Activated naive CD8-positive, alpha-beta T cell treated with anti-CD3 and anti-CD28 coated beads for 36 hours (primary cell): ENCODE measurements at regions not wholly inside any gene's neighbourhood (a gene's known extent, or its start where the extent isn't known, plus 50 kb on each side); places are given as distances from the start of the nearest gene placed in this dataset.
A peak's percentile ranks its signal among the peaks of the same experiment; 100 is the strongest.

Source experiments
- DNase-seq: peaks from one replicate; pipeline ENCODE4 v3.0.0; 2021
- H3K27ac Mint-ChIP-seq: one replicate; pipeline ENCODE4 v1.8.0; 2022; ENCODE audit warnings: mild to moderate bottlenecking, moderate library complexity, mixed read lengths
- H3K27me3 Mint-ChIP-seq: one replicate; pipeline ENCODE4 v1.8.0; 2022; ENCODE audit warnings: mild to moderate bottlenecking, mixed read lengths
- H3K36me3 Mint-ChIP-seq: one replicate; pipeline ENCODE4 v1.8.0; 2021; ENCODE audit warnings: mild to moderate bottlenecking, mixed read lengths
- H3K4me1 Mint-ChIP-seq: one replicate; pipeline ENCODE4 v1.8.0; 2021; ENCODE audit warnings: mixed read lengths
- H3K4me3 Mint-ChIP-seq: one replicate; pipeline ENCODE4 v1.8.0; 2022; ENCODE audit warnings: mild to moderate bottlenecking, moderate library complexity, mixed read lengths
- H3K9me3 Mint-ChIP-seq: one replicate; pipeline ENCODE4 v1.8.0; 2022; ENCODE audit warnings: mixed read lengths

DNA sequence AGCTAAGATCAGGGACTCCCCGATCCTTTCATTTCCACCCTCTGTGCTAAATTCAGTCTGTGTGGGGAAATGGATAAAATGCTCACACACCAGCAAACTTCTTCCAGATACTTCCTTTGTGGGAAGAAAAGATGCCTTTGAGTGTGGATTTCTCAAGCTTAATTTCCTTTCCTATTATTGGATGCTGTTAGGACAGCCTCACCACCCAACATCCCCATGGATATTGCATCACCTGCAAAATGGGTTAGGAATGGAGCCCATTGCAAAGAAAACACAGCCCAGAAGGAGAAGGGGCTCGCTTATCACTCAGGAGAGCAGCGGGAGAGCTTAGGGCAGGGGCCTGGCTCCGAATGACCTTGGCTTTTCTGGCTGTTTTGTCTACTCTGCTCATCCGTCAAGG is 272.2 kb downstream of the CDC5L start:
- no peaks in the 10 kb centered on the region for H3K27me3 Mint-ChIP-seq
- H3K27ac Mint-ChIP-seq: no peak overlapping the region
- no peak overlapping the region for H3K4me3 Mint-ChIP-seq
- H3K4me1 Mint-ChIP-seq: peaks cover 11% of the 10 kb centered on the region
- H3K36me3 Mint-ChIP-seq: no peaks in the 10 kb centered on the region
- no peak for DNase-seq
- peaks cover 5% of the 10 kb centered on the region for H3K9me3 Mint-ChIP-seq

DNA sequence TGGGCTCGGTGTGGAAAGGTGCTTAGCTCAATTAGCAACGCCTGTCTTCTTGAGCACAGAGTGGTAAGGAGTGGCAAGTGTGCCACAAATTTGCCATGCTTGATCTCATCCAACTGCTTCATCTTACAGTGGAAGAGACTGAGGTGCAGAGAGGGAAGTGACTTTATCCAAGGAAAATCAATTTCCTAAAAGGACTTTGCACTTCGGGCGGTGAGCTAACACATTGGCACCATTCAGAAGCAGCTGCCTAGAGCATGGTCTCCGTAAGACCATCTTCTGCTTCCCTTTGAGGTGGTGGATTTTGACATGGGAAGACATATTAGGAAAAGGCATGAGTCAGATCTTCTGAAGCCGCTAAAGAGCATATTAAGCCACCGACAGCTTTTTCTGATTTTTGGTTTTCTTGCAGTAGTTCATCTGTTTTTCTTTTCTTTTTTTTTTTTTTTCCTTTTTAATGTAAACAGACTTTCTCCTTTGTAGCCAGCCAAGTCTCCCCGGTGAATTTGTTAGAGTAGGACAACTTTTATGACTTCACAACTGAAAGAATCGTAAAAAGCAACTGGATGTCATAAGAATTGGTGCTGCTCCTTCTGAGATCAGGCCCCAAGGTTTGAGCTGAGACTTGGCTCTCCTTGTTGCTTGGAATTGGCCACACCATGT is 273.2 kb downstream of the CDC5L start:
- no peak for DNase-seq
- H3K4me3 Mint-ChIP-seq: no peak overlapping the region
- no peak overlapping the region for H3K27ac Mint-ChIP-seq
- peaks cover 5% of the 10 kb centered on the region for H3K9me3 Mint-ChIP-seq
- H3K27me3 Mint-ChIP-seq: no peaks in the 10 kb centered on the region
- H3K36me3 Mint-ChIP-seq: no peaks in the 10 kb centered on the region
- peaks cover 5% of the 10 kb centered on the region for H3K4me1 Mint-ChIP-seq

GRCh38 chr6:44661221-44662008 is 273.9 kb downstream of the CDC5L start:
- no peak overlapping the region for H3K4me3 Mint-ChIP-seq

GRCh38 chr6:44662461-44663121 is 275.1 kb downstream of the CDC5L start:
- Mint-ChIP-seq H3K27ac (no peak overlapping the region), H3K4me3 (no peak overlapping the region), H3K36me3 (no peaks in the 10 kb centered on the region), H3K9me3 (peaks cover 5% of the 10 kb centered on the region), H3K27me3 (no peaks in the 10 kb centered on the region), H3K4me1 (peaks cover 5% of the 10 kb centered on the region)
- DNase-seq: no peak

More at GRCh38 chr6:44661221-44662008, 273.9 kb downstream of the CDC5L start:
- Mint-ChIP-seq H3K36me3 (no peaks in the 10 kb centered on the region), H3K27me3 (no peaks in the 10 kb centered on the region), H3K4me1 (peaks cover 5% of the 10 kb centered on the region), H3K9me3 (peaks cover 5% of the 10 kb centered on the region), H3K27ac (no peak overlapping the region)
- no peak for DNase-seq

DNA sequence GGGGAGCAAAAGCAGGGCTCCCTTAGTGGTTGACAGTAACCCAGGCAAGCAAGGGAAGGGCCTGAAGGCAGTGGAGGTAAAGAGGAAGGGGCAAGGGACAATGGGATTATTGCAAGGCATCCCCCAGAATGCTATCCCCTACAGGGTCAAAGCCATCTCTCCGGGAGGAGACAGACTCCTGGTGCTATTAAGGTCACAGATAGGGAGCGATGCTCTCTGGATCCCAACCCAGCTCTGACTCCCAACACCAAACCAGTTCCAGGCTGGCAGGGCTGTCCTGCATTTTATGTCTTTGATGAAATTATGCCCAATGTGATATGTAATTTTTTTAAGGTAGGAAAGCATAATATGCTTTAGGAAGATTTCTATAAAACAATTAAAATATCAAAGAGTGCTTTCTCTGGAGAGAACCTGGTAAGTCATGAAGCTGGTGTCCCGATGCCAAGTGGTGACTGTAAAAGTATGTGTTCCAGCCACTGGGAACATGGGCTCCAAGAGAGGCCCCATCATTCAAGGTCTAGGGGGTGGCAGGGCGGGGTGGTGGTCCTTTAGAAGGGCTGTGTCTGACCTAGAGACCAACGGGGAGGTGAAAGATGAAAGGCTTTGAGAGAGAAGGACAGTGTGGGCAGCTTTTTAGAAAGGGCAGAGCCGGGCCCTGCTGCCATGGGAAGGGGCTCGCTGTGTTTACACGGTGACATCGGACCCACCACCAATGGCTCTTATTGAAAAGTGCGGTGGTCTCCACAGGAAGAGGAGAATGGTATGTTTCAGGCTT is 276.5 kb downstream of the CDC5L start:
- no peaks in the 10 kb centered on the region for H3K36me3 Mint-ChIP-seq
- no peak overlapping the region for H3K4me3 Mint-ChIP-seq
- no peak overlapping the region for H3K27ac Mint-ChIP-seq
- H3K4me1 Mint-ChIP-seq: peaks cover 7% of the 10 kb centered on the region
- DNase-seq: no peak
- H3K9me3 Mint-ChIP-seq: no peaks in the 10 kb centered on the region
- no peaks in the 10 kb centered on the region for H3K27me3 Mint-ChIP-seq

GRCh38 chr6:44664716-44665115 is 277.2 kb downstream of the CDC5L start:
- H3K4me3 Mint-ChIP-seq: no peak overlapping the region
- H3K27ac Mint-ChIP-seq: no peak overlapping the region
- peaks cover 7% of the 10 kb centered on the region for H3K4me1 Mint-ChIP-seq

DNA sequence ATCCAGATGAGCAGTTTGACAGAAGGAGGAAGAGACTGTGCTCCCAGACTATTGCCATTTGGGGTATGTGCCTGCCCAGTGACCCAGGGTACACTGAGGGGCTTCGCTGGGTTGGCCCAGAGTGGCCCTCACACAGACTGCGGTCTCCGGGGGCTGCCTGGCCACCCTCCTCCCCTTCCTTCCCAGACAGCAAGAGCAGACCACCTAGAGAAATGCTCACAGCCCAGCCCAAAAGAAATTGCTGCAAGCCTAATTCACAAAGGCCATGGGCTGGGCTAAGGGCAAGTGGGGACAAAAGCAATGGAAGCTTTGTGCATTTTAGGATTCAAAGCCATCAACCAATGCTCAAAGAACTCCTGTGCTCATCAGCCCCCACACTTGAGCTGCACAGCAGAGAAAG is 277.6 kb downstream of the CDC5L start:
- H3K36me3 Mint-ChIP-seq: no peaks in the 10 kb centered on the region
- no peak overlapping the region for H3K27ac Mint-ChIP-seq
- DNase-seq: no peak
- no peaks in the 10 kb centered on the region for H3K9me3 Mint-ChIP-seq
- H3K27me3 Mint-ChIP-seq: no peaks in the 10 kb centered on the region
- no peak overlapping the region for H3K4me3 Mint-ChIP-seq
- peaks cover 7% of the 10 kb centered on the region for H3K4me1 Mint-ChIP-seq

More at GRCh38 chr6:44664716-44665115, 277.2 kb downstream of the CDC5L start:
- DNase-seq: no peak
- H3K27me3 Mint-ChIP-seq: no peaks in the 10 kb centered on the region
- H3K9me3 Mint-ChIP-seq: no peaks in the 10 kb centered on the region
- no peaks in the 10 kb centered on the region for H3K36me3 Mint-ChIP-seq

- Mint-ChIP-seq H3K4me3 (no peak overlapping the region), H3K27ac (no peak overlapping the region), H3K4me1 (peaks cover 7% of the 10 kb centered on the region), H3K9me3 (no peaks in the 10 kb centered on the region), H3K27me3 (no peaks in the 10 kb centered on the region), H3K36me3 (no peaks in the 10 kb centered on the region)
- no peak for DNase-seq
These were observed 278.2 kb downstream of the CDC5L start for GRCh38 chr6:44665683-44666082.

DNA sequence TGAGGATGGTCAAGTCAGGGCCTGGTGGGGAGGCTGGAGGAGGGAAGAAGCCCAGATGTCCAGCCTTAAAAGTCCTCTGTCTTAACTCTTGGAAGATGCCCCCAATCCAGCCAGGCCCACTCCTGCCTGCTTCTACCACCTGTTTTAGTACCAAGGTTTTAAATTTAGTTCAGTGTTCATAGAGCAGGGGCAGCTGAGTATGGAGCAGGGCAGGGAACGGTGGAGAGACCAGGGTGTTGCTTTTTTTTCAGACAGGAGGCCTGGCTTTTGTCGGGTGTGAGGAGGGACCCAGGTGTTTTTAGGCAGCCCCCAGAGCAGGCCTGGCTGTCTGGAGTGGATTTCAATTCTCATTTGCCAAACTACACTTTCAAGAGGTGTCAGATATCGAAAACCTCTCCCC is 278.8 kb downstream of the CDC5L start:
- H3K36me3 Mint-ChIP-seq: no peaks in the 10 kb centered on the region
- H3K9me3 Mint-ChIP-seq: no peaks in the 10 kb centered on the region
- H3K4me1 Mint-ChIP-seq: peaks cover 7% of the 10 kb centered on the region
- H3K27me3 Mint-ChIP-seq: no peaks in the 10 kb centered on the region
- no peak for DNase-seq
- no peak overlapping the region for H3K4me3 Mint-ChIP-seq
- no peak overlapping the region for H3K27ac Mint-ChIP-seq

DNA sequence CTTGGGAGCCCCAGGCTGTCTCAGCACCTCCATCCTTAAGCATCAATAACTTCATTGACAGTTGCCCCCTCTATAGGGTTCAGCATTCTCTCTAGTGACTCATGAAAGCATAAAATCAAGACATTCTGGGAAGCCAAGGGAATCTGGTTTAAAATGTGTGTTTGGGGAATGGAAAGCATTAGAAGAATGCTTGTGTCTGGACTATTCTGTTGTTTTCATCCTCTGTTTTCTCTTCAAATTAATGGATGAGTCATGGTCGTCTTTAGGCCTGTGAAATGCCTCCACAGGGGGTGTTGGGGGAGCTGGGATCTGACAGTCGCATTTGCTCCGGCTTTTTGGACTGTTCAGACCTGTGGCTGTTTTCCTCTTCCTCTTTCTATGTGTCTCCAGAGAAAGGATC is 279.7 kb downstream of the CDC5L start:
- Mint-ChIP-seq H3K4me3 (no peak overlapping the region), H3K9me3 (no peaks in the 10 kb centered on the region), H3K4me1 (peaks cover 7% of the 10 kb centered on the region), H3K27me3 (no peaks in the 10 kb centered on the region), H3K36me3 (no peaks in the 10 kb centered on the region), H3K27ac (no peak overlapping the region)
- DNase-seq: no peak

GRCh38 chr6:44667668-44668390 is 280.3 kb downstream of the CDC5L start:
- peak; percentile 22 for DNase-seq
- Mint-ChIP-seq H3K4me1 (peaks cover 5% of the 10 kb centered on the region), H3K27ac (no peak overlapping the region), H3K36me3 (no peaks in the 10 kb centered on the region), H3K4me3 (no peak overlapping the region), H3K9me3 (no peaks in the 10 kb centered on the region), H3K27me3 (no peaks in the 10 kb centered on the region)

GRCh38 chr6:44668391-44668930 is 281.0 kb downstream of the CDC5L start:
- no peak overlapping the region for H3K27ac Mint-ChIP-seq
- DNase-seq: no peak
- H3K36me3 Mint-ChIP-seq: no peaks in the 10 kb centered on the region
- no peak overlapping the region for H3K4me3 Mint-ChIP-seq
- H3K27me3 Mint-ChIP-seq: no peaks in the 10 kb centered on the region
- H3K9me3 Mint-ChIP-seq: no peaks in the 10 kb centered on the region
- H3K4me1 Mint-ChIP-seq: peaks cover 3% of the 10 kb centered on the region

- DNase-seq: no peak
- Mint-ChIP-seq H3K27ac (no peak overlapping the region), H3K36me3 (no peaks in the 10 kb centered on the region), H3K4me1 (peaks cover 3% of the 10 kb centered on the region), H3K9me3 (no peaks in the 10 kb centered on the region), H3K4me3 (no peak overlapping the region), H3K27me3 (no peaks in the 10 kb centered on the region)
These were observed 281.7 kb downstream of the CDC5L start for GRCh38 chr6:44668976-44669934.
